Neural crest cell (in vitro differentiated cells): ENCODE measurements at regions not wholly inside any gene's neighbourhood (a gene's known extent, or its start where the extent isn't known, plus 50 kb on each side); places are given as distances from the start of the nearest gene placed in this dataset.

Source experiments
- DNase-seq: peaks from one replicate; pipeline ENCODE4 v3.0.0; 2021; ENCODE audit warnings: low read depth, mixed read lengths, low spot score
- H3K27ac Mint-ChIP-seq: one replicate; pipeline ENCODE4 v1.8.0; 2021; ENCODE audit warnings: mild to moderate bottlenecking, mixed read lengths; ENCODE audit not compliant: unreplicated experiment
- H3K27me3 Mint-ChIP-seq: 2 replicates; pipeline ENCODE4 v1.8.0; 2021; ENCODE audit warnings: low read depth, mild to moderate bottlenecking, mixed read lengths
- H3K36me3 Mint-ChIP-seq: 2 replicates; pipeline ENCODE4 v1.8.0; 2021; ENCODE audit warnings: low read depth, mild to moderate bottlenecking, mixed read lengths
- H3K4me1 Mint-ChIP-seq: 2 replicates; pipeline ENCODE4 v1.8.0; 2021; ENCODE audit warnings: mixed read lengths
- H3K4me3 Mint-ChIP-seq: one replicate; pipeline ENCODE4 v1.8.0; 2021; ENCODE audit warnings: mild to moderate bottlenecking, mixed read lengths
- H3K9me3 Mint-ChIP-seq: 2 replicates; pipeline ENCODE4 v1.8.0; 2021; ENCODE audit warnings: mixed read lengths
- TF ChIP-seq, protein P1 (sequence below): fragments of 200-600 bp; sonication (generic); conservative IDR thresholded peaks from 2 replicates; pipeline ENCODE4 v1.5.0; 2021; ENCODE audit warnings: antibody characterized with exemption, mild to moderate bottlenecking

GRCh38 chr7:138352570-138353461 lies 107.2 kb upstream of the TRIM24 start:
- TF ChIP-seq, protein P1, sequence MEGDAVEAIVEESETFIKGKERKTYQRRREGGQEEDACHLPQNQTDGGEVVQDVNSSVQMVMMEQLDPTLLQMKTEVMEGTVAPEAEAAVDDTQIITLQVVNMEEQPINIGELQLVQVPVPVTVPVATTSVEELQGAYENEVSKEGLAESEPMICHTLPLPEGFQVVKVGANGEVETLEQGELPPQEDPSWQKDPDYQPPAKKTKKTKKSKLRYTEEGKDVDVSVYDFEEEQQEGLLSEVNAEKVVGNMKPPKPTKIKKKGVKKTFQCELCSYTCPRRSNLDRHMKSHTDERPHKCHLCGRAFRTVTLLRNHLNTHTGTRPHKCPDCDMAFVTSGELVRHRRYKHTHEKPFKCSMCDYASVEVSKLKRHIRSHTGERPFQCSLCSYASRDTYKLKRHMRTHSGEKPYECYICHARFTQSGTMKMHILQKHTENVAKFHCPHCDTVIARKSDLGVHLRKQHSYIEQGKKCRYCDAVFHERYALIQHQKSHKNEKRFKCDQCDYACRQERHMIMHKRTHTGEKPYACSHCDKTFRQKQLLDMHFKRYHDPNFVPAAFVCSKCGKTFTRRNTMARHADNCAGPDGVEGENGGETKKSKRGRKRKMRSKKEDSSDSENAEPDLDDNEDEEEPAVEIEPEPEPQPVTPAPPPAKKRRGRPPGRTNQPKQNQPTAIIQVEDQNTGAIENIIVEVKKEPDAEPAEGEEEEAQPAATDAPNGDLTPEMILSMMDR, result no peak
- Mint-ChIP-seq H3K4me1 (no peaks in the 10 kb centered on the region), H3K27ac (no peak overlapping the region), H3K27me3 (no peaks in the 10 kb centered on the region), H3K9me3 (peaks cover 8% of the 10 kb centered on the region), H3K36me3 (peaks cover 7% of the 10 kb centered on the region), H3K4me3 (no peak overlapping the region)
- DNase-seq, result no peak

DNA sequence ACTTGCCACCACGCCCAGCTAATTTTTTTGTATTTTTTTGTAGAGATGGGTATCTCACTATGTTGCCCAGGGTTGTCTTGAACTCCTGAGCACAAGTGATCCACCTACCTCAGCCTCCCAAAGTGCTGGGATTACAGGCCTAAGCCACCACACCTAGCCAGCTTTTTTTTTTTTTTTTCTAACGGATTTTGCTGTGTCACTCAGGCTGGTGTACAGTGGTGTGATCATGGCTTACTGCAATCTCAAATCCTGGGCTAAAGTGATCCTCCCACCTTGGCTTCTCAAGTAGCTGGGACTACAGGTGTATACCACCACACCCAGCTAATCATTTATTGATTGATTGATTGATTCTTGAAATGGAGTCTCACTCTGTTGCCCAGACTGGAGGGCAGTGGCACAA lies 106.0 kb upstream of the TRIM24 start:
- peaks cover 6% of the 10 kb centered on the region for H3K36me3 Mint-ChIP-seq
- no peak for DNase-seq
- no peaks in the 10 kb centered on the region for H3K4me1 Mint-ChIP-seq
- H3K27me3 Mint-ChIP-seq, result no peaks in the 10 kb centered on the region
- H3K9me3 Mint-ChIP-seq, result peaks cover 8% of the 10 kb centered on the region
- H3K4me3 Mint-ChIP-seq, result no peak overlapping the region
- H3K27ac Mint-ChIP-seq, result no peak overlapping the region
- TF ChIP-seq, protein P1, result no peak

GRCh38 chr7:138355254-138355653 lies 104.8 kb upstream of the TRIM24 start:
- Mint-ChIP-seq H3K4me1 (no peaks in the 10 kb centered on the region), H3K4me3 (no peak overlapping the region), H3K9me3 (peaks cover 4% of the 10 kb centered on the region), H3K27ac (no peak overlapping the region), H3K36me3 (peaks cover 6% of the 10 kb centered on the region), H3K27me3 (no peaks in the 10 kb centered on the region)
- TF ChIP-seq, protein P1, result no peak
- no peak for DNase-seq

DNA sequence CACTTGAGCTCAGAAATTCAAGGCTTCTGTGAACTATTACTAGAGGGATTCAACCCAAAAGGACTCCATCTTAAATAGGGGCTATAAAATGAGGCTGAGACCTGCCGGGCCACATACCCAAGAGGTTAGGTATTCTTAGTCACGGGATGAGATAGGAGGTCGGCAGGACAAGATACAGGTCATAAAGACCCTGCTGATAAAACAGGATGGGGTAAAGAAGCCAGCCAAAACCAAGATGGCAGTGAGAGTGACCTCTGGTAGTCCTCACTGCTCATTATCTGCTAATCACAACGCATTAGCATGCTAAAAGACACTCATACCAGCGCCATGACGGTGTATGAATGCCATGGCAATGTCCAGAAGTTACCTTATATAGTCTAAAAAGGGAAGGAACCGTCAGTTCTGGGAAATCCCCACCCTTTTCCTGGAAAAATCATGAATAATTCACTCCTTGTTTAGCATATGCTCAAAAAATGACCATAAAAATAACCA lies 101.2 kb upstream of the TRIM24 start:
- H3K4me1 Mint-ChIP-seq, result no peaks in the 10 kb centered on the region

DNA sequence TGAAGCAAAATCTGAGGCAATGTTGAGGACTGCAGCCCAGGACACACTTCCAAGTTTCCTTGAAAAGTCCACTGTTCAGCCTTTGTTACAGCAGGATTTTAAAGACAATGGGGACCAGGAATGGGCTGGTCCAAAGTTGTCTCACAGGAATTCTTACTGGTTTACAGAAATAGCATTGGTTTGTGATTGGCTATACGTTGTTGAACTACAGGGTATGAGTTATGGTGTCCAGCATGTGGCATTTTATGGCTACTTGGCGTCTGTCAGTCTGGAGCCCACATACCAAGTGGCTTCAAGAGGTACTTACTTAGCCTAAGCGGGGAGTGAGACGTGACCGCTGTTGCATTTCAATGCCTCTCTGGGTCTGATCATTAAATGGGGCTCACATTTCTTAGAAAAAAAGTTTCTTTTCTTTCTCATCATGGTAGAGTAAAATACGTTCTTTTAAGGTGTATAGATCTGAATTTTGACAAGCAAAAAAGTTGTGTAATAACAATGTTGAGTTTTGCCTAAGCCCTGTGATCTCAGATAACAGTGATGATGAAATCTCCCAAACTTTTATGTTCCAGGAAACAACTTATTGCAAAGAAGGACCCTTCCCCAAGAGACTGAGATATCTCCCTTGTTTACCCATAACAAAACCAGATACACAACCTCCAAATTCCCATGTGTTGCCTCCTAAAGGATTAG lies 100.0 kb upstream of the TRIM24 start:
- Mint-ChIP-seq H3K36me3 (no peaks in the 10 kb centered on the region), H3K4me3 (no peak overlapping the region), H3K4me1 (no peaks in the 10 kb centered on the region), H3K27ac (no peak overlapping the region), H3K27me3 (no peaks in the 10 kb centered on the region), H3K9me3 (peaks cover 6% of the 10 kb centered on the region)
- TF ChIP-seq, protein P1, result no peak
- no peak for DNase-seq

More for the DNA sequence above, 101.2 kb upstream of the TRIM24 start:
- Mint-ChIP-seq H3K9me3 (peaks cover 4% of the 10 kb centered on the region), H3K27me3 (no peaks in the 10 kb centered on the region), H3K36me3 (no peaks in the 10 kb centered on the region), H3K4me3 (no peak overlapping the region), H3K27ac (no peak overlapping the region)
- no peak for DNase-seq
- TF ChIP-seq, protein P1, result no peak
